IPS DF 4.7 (cell line): ENCODE measurements at regions not wholly inside any gene's neighbourhood (a gene's known extent, or its start where the extent isn't known, plus 50 kb on each side); places are given as distances from the start of the nearest gene placed in this dataset.
"Not testable (repeated sequence)": the region's sequence is repeated elsewhere in the genome, so short reads cannot be mapped to it uniquely, and the experiment has no call there.

Experiments used
- DNase-seq: peaks from one replicate; pipeline ENCODE4 v3.0.0-alpha.2; 2013; ENCODE audit warnings: low spot score; ENCODE audit errors: extremely low read depth

- no peak for DNase-seq
Measured at GRCh38 chr5:38789134-38789533, 56.7 kb upstream of the OSMR start.

- no peak for DNase-seq
Measured at GRCh38 chr5:38789777-38790176, 56.0 kb upstream of the OSMR start.

- DNase-seq, result no peak
Measured at GRCh38 chr5:38790268-38790667, 55.5 kb upstream of the OSMR start.

DNA sequence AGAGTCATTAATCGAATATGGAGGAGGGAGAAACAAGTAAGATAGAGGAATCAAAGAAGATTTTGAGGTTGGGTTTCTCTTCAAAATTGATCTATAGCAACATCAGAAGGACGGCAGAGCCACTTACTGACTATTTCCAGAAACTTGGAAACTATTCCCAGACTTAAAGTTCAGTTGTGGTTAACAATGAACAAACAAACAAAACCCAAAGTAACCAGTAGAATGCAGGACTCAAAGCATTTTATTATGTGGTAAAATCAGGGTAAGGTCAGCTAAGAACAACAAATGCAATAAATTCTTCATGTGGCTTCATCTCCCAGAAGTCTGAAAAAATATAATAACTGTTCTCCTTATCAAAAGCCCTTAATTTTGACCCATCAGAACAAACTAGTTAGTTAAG, 54.9 kb upstream of the OSMR start:
- no peak for DNase-seq

DNA sequence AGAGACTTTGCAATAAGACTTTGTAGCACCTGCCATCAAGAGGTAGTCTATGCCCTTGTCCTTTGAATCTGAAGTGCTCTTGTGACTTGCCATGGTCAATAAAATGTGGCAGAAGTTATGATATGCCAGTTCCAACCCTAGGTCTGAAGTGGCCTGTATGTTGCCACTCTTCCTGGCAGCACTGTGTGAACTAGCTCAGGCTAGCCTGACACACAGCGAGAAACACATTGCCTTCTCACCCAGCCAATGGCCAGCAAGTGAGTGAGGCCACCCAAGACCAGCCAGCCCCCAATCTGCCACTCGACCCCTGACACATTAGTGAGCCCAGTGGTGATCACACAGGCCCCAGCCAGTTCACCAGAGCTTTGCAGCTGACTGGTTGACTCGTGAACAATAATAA, 52.7 kb upstream of the OSMR start:
- no peak for DNase-seq

DNA sequence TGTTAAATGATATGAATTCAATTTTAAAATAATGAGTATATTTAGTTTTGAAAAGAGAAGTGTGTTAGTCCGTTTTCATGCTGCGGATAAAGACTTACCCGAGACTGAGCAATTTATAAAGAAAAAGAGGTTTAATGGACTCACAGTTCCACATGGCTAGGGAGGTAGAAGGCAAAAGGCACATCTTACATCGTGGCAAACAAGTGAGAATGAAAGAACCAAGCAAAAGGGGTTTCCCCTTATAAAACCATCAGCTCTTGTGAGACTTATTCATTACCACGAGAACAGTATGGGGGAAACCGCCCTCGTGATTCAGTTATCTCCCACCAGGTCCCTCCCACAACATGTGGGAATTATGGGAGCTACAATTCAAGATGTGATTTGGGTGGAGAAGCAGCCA, 51.8 kb upstream of the OSMR start:
- DNase-seq, result not testable (repeated sequence)

- no peak for DNase-seq
Measured at GRCh38 chr5:38794986-38795385, 50.8 kb upstream of the OSMR start.

DNA sequence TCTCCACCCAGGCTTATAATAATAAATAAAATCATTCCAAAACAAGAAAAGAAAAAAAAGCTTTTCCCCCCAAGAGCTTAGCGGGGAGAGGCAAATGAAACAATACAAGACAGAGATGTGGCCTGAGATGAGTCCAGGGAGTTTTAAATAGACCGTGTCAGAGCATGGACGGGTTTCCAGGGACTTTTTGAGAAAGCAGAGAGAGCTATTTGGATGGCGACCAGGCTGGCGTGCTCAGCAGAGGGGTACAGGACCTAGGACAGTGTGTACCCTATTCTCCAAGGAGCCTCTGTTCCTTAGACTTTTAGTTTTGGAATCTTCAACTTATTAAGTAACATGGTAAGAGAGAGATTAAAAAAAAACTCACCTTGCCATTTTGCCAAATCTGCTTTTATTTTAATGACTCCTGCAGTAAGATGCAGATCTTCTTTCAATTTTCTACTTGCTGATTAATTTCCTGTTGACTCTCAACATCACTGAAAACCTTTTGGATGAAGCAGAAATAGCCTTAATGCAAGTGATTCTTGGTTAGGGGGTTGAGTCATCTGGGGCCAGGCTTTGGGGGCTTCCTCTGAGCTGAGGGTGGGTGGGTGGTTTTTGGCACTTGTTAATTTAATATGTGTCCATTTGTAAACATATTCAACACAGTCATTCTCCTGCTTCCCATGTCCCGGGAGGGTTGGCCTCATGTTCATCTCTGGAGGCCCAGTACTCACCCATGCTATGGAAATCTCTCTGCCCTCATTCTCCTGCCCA, 49.6 kb upstream of the OSMR start:
- DNase-seq, result no peak
